Right cardiac atrium (tissue), 5 donors: ENCODE measurements at regions not wholly inside any gene's neighbourhood (a gene's known extent, or its start where the extent isn't known, plus 50 kb on each side); places are given as distances from the start of the nearest gene placed in this dataset.
"Not testable (repeated sequence)": the region's sequence is repeated elsewhere in the genome, so short reads cannot be mapped to it uniquely, and the experiment has no call there.

Source experiments
- ATAC-seq, 2 donors: fragments of 200-7000 bp; cut with Tn5 transposase; one replicate each; pipeline versions ENCODE4 v1.8.0 to v1.9.1; 2020; ENCODE audit warnings: moderate library complexity in 2 of 2, mild to moderate bottlenecking in 1 of 2
- DNase-seq, 3 donors: peaks; one replicate each; pipeline ENCODE4 v3.0.0-alpha.2; 2020
- H3K27ac ChIP-seq: one replicate; pipeline ENCODE4 v1.5.1; 2013; ENCODE audit warnings: mild to moderate bottlenecking, low read length, control low read depth, moderate library complexity
- H3K27me3 ChIP-seq: one replicate; pipeline ENCODE4 v1.6.1; 2013; ENCODE audit not compliant: control insufficient read depth, insufficient read depth
- H3K4me1 ChIP-seq: one replicate; pipeline ENCODE4 v1.6.1; 2013; ENCODE audit warnings: low read length; ENCODE audit not compliant: control insufficient read depth, insufficient read depth
- H3K4me3 ChIP-seq: one replicate; pipeline ENCODE4 v1.5.1; 2013; ENCODE audit warnings: low read length, control low read depth
- H3K9me3 ChIP-seq: one replicate; pipeline ENCODE4 v1.6.1; 2013; ENCODE audit warnings: low read length; ENCODE audit not compliant: control insufficient read depth
- WGBS: extraction: QIAGEN DNeasy Blood & Tissue Kit; methylation state at CpG from one replicate; pipeline ENCODE4 v1.1.7; 2013; 5-methylcytosine and 5-hydroxymethylcytosine counted together
- intact Hi-C, 4 donors: fragments of 100-400 bp; cut with DNase I; formaldehyde crosslinking; loops; one replicate each; pipeline versions ENCODE4 v1.11.0 to v1.14.0; 2022 to 2023
- donor health status: healthy with polysubstance abuse.
- donor health status: DM: no; HTN: yes; CAD: no.
- donor health status: DM: no; HTN: no; CAD: no.
- donor health status: DM: no; HTN: yes; CAD: no; lungs with severe emphysema.
- donor health status: DM: yes; HTN: yes; CAD: no.

- 90% methylated on average over 2 of the region's 2 CpGs for WGBS
- Histone ChIP-seq H3K9me3 (no peaks in the 10 kb centered on the region), H3K27ac (no peak overlapping the region), H3K4me1 (no peaks in the 10 kb centered on the region), H3K27me3 (no peaks in the 10 kb centered on the region), H3K4me3 (no peak overlapping the region)
- intact Hi-C loops: no loop called here
- ATAC-seq: no peak
- DNase-seq: no peak
Observed at GRCh38 chr5:145539201-145539600, 295.9 kb downstream of the PRELID2 start.

GRCh38 chr5:145536133-145536532, 299.0 kb downstream of the PRELID2 start:
- ATAC-seq: no peak
- no peak for DNase-seq
- Histone ChIP-seq H3K27me3 (no peaks in the 10 kb centered on the region), H3K4me1 (no peaks in the 10 kb centered on the region), H3K4me3 (no peak overlapping the region), H3K9me3 (no peaks in the 10 kb centered on the region), H3K27ac (no peak overlapping the region)
- 52% methylated on average over 4 of the region's 4 CpGs for WGBS
- intact Hi-C loops: no loop called here

DNA sequence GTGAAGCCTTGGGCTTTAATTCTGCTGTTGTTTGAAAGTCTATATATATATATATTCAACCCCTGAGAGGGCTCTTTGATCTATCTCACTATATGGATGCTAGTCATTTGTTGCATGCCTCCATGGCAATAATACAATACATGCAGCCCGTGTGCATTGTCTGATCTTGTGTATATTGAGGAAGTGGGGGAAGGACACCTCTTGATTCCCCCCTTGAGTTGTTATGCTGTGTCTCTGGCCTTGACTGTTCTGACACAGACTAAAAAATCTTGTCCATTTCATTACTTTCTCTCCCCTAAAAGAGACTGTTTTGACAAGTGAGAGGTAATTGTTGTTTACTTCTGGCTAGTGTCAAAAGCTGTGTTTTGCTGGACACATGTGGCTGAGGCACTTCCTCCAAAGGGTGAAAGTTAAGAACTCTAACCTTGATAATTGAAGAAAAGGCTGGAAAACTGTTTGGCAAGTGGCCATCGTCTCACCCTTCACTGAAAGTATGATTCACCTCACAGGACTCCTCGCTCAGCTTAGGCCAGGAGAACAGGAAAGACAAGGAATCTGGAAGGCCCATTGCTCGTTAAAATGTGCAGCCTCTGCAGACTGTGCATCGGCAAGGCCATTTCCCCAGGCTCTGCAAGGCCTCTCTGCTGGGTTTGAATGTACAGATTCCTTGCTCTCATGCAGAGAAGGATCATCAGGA, 304.0 kb downstream of the PRELID2 start:
- DNase-seq: no peak
- Histone ChIP-seq H3K9me3 (no peaks in the 10 kb centered on the region), H3K4me3 (no peak overlapping the region), H3K27ac (no peak overlapping the region), H3K4me1 (no peaks in the 10 kb centered on the region), H3K27me3 (no peaks in the 10 kb centered on the region)
- no peak for ATAC-seq
- 52% methylated on average over 5 of the region's 5 CpGs for WGBS
- intact Hi-C loops: no loop called here

DNA sequence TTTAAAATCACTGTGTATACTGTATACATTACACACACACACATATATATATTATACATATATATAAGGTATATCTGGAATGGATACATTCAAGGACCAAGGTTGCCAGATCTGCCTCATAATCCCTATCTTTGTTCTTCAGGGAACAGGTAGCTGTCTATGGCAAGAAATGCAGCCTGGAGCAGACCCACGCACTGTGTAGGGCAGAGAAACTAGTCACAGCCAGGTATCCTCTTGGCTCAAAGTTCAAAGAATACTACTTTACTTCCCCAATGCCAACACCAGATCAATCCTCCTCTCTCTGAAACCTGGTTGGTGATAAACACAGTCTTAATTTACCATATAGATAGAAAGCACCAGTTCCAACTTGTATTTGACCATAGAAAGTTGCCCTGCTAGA, 313.6 kb downstream of the PRELID2 start:
- WGBS: 92% methylated on average over 1 of the region's 1 CpG
- no peak for DNase-seq
- intact Hi-C loops: no loop called here
- no peaks in the 10 kb centered on the region for H3K27me3 ChIP-seq
- H3K9me3 ChIP-seq: no peaks in the 10 kb centered on the region
- H3K4me3 ChIP-seq: no peak overlapping the region
- no peak overlapping the region for H3K27ac ChIP-seq
- H3K4me1 ChIP-seq: no peaks in the 10 kb centered on the region
- ATAC-seq: no peak

DNA sequence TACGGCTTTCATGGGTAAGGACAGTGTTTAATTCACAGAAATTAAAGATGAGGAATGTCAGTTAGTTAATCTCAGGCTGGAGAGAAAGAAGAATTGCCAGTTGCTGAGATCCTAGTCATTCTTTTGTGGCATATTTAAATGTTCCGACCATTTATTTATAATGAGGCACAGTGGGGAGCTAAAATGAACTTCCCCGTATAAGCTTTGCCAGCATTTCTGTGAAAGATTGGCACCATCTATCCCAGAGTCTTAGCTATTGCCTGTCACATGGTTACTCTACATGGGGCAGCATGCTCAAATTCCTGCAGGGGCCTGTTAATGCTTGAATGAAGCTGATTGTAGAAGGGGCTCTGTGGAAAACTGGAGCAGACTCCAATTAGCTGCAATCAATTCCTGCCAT, 314.1 kb downstream of the PRELID2 start:
- intact Hi-C loops: no loop called here

DNA sequence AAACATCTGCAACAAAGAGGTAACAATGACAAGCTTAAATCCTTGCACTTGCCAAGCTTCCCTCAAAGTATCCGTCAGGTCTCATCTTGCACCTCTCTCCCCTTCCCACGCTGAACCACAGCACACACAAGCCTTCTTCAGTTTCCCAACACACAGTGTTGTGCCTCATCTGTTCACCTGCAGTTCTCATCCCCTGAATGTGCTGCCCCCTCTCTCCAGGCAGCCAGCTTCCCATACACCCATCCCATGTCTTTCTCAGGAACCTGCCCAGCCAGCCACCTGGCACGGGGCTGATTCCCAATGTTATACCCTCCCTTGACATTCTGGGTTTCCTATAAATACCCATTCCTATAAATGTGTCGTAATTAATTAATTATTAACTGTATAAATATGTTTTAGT, 314.8 kb downstream of the PRELID2 start:
- 77% methylated on average over 4 of the region's 4 CpGs for WGBS
- ATAC-seq: no peak
- intact Hi-C loops: no loop called here

More for the DNA sequence above, 314.1 kb downstream of the PRELID2 start:
- Histone ChIP-seq H3K4me1 (no peaks in the 10 kb centered on the region), H3K9me3 (no peaks in the 10 kb centered on the region), H3K27me3 (no peaks in the 10 kb centered on the region), H3K27ac (no peak overlapping the region), H3K4me3 (no peak overlapping the region)
- WGBS: 72% methylated on average over 3 of the region's 3 CpGs
- DNase-seq: no peak
- ATAC-seq: no peak

GRCh38 chr5:145517588-145517987, 317.6 kb downstream of the PRELID2 start:
- H3K9me3 ChIP-seq, intact Hi-C loops, H3K27ac ChIP-seq: not testable (repeated sequence)

More for the DNA sequence above, 314.8 kb downstream of the PRELID2 start:
- Histone ChIP-seq H3K4me1 (no peaks in the 10 kb centered on the region), H3K9me3 (no peaks in the 10 kb centered on the region), H3K27ac (no peak overlapping the region), H3K27me3 (no peaks in the 10 kb centered on the region), H3K4me3 (no peak overlapping the region)
- no peak for DNase-seq

DNA sequence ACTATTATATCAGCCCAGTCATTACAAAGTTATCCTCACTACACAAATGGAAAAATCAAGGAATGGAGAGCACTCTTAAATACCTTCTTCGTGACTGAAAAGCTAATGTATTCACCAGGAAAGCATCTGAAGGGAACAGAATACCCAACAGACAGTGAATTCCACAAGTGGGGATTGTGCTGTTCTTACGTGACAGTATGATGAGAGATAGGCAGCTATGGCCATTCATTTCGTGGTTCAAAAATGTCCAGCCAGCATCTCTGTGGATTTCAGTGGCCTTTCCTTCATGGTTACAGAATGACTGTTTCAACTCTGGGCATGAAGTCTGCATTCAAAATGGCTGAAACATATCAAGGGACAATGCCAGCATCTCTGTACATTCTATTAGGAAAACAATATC, 323.8 kb downstream of the PRELID2 start:
- Histone ChIP-seq H3K27me3 (no peaks in the 10 kb centered on the region), H3K4me1 (no peaks in the 10 kb centered on the region), H3K9me3 (no peaks in the 10 kb centered on the region), H3K27ac (no peak overlapping the region), H3K4me3 (no peak overlapping the region)
- DNase-seq (no peak), ATAC-seq (no peak)
- intact Hi-C loops: no loop called here
- WGBS: 88% methylated on average over 3 of the region's 3 CpGs

More at GRCh38 chr5:145517588-145517987, 317.6 kb downstream of the PRELID2 start:
- DNase-seq, ATAC-seq, H3K4me3 ChIP-seq, H3K27me3 ChIP-seq, H3K4me1 ChIP-seq: not testable (repeated sequence)

DNA sequence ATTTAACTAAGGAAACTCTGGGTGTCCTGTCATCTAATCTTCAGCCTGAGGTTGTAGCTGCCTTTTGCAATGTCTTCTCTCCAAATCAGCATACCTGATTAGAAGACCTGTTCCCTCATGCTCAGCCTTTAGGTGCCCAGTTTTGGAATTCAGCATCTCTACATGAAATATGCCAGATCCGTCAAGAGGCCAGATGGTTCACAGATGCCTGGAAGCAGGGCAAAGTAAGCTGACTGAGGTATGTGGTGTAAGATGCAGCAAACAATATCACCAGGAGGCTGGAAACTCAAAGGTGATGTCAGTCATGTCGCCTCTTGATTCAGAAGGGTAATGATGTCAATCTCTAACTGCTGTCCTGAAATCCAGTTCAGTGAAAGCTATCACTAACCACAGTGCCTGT, 324.4 kb downstream of the PRELID2 start:
- intact Hi-C loops: no loop called here
- Histone ChIP-seq H3K27ac (no peak overlapping the region), H3K4me1 (no peaks in the 10 kb centered on the region), H3K4me3 (no peak overlapping the region), H3K27me3 (no peaks in the 10 kb centered on the region), H3K9me3 (no peaks in the 10 kb centered on the region)
- no peak for DNase-seq
- ATAC-seq: no peak
- WGBS: 92% methylated on average over 2 of the region's 2 CpGs

GRCh38 chr5:145510324-145510723, 324.8 kb downstream of the PRELID2 start:
- intact Hi-C loops: no loop called here
- ATAC-seq: peak; percentile 55 to 82

DNA sequence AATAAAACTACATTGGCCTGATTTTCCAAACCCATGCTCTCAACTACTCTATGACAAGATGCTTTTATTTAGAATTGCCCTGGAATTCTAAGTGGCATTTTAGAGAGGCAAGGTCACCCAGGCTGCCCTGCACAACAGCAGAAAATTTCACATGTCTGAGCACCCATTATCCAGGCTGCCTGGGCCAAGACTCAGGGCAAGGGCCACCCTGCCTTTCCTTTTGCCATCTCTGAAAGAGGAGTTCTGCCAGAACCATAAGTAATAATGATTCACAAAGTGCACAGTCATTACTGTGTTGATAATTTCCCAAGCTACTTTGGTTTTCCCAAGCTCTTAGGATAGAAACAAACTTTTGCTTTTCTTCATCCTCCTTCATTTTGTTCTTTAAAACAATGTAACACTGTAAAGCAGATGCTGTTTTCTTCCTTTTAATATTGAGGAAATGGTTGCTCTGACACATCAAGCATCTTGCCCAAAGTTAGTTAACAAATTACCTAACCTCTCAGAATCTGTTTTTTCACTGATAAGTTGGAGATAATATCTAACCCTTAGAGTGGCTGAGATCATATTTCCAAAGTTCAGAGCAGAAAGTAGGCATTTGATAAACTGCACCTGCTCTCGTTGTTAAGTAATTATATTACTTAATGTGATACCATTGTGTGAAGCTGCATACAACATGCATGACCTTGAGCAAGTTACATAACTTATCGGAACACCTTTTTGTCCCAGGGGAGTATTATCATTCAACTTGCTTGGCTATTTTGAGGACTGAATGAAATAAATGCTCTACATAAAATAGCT, 325.6 kb downstream of the PRELID2 start:
- ATAC-seq (peak in 1 of 2 donors; percentile 67), DNase-seq (no peak)
- Histone ChIP-seq H3K27me3 (no peaks in the 10 kb centered on the region), H3K4me1 (no peaks in the 10 kb centered on the region), H3K4me3 (no peak overlapping the region), H3K27ac (no peak overlapping the region), H3K9me3 (no peaks in the 10 kb centered on the region)
- 56% methylated on average over 2 of the region's 2 CpGs for WGBS
- intact Hi-C loops: no loop called here

More at GRCh38 chr5:145510324-145510723, 324.8 kb downstream of the PRELID2 start:
- H3K27ac ChIP-seq: no peak overlapping the region
- H3K4me3 ChIP-seq: no peak overlapping the region
- H3K4me1 ChIP-seq: no peaks in the 10 kb centered on the region
- DNase-seq: no peak
- no peaks in the 10 kb centered on the region for H3K9me3 ChIP-seq
- no peaks in the 10 kb centered on the region for H3K27me3 ChIP-seq
- 39% methylated on average over 1 of the region's 1 CpG for WGBS
